GM19452 (cell line): ENCODE measurements at regions not wholly inside any gene's neighbourhood (a gene's known extent, or its start where the extent isn't known, plus 50 kb on each side); places are given as distances from the start of the nearest gene placed in this dataset.
"Not testable (repeated sequence)": the region's sequence is repeated elsewhere in the genome, so short reads cannot be mapped to it uniquely, and the experiment has no call there.

ENCODE experiments used
- ATAC-seq: cut with Tn5 transposase; IDR thresholded peaks from one replicate; pipeline ENCODE4 v1.9.1; 2021; ENCODE audit not compliant: unreplicated experiment

DNA sequence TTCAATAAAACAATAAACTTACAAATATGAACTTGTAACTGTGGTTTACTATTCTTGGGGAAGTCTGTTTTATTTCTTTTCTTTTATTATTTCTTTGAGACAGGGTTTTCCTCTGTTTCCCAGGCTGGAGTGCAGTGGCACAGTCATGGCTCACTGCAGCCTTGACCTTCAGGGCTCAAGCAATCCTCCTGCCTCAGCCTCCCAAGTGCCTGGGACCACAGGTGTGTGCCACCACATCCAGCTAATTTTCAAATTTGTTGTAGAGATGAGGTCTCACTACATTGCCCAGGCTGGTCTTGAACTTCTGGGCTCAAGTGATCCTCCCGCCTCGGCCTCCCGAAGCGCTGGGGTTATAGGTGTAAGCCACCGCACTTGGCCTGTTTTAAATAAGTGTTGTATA, 343.4 kb downstream of the SOX9 start:
- ATAC-seq: not testable (repeated sequence)

DNA sequence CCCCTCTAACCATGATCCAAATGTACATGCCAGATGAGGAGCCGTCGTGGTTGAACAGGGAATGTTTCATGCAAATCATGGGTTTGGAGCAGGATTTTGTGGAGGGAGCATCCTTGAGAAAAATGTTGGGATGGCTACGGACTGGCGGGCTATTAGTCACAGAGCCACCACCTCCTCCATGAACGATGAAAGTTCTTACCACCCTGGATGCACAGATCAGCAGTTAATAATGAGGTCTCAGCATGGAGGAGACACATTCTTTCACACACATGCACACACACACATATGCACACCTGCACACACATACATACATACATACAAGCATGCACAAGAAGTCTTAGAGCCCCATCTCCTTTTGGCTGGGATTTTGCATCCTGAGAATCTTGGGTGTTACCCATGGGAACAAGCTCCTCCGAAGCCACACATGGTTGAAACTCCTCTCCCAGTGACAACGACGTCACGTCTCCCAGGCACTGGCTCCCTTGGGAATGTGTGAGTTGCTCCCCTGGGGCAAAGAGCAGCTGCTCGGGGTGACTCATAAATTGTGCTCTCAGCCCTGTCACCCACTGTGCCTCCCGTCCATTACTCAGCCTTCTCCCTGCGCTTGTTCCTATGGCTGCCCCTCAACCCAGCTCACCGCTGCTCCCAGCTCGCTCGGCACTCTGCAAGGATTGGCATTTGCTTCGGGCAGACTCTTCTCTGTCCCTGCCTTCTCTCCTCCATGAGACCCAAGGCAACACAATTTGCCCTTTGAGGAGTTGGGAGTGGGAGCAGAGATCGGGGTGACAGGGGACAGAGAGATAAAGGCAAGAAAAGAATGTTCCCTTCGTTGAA, 344.6 kb downstream of the SOX9 start:
- ATAC-seq: peak; percentile 36

DNA sequence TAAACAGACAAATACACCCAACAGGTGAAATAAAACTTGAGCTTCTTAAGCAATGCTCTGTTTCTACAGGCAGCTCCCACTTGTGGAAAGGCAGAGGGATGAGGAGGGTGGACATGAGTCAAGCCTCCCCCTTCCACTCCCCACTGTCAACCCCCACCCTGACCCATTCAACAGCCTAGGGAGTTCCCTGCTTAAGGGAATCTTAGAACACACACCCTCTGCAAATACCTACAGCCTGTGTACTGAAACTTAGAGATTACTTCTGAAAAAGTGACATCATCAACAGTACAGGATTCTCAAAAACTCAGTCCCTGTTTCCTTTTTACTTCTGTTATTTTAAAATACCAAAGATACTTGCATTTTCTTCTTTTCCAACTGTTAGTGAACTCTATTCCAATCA, 345.4 kb downstream of the SOX9 start:
- peak; percentile 62 for ATAC-seq

DNA sequence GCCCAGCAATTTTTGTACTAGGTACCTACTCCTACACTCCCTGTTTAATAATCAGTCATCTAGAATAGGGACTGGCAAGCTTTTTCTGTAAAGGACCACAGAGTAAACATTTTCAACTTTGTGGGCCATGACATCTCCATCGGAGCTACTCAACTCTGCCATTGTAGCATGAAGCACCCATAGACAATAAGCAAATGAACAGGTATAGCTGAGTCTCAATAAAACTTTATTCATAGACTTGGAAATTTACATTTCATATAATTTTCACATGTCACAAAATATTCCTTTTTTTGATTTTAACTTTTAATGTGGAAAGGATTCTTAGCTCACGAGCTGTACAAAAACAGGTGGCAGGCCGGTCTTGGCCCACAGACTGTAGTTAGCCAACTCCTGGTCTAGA, 345.8 kb downstream of the SOX9 start:
- ATAC-seq: peak; percentile 6

DNA sequence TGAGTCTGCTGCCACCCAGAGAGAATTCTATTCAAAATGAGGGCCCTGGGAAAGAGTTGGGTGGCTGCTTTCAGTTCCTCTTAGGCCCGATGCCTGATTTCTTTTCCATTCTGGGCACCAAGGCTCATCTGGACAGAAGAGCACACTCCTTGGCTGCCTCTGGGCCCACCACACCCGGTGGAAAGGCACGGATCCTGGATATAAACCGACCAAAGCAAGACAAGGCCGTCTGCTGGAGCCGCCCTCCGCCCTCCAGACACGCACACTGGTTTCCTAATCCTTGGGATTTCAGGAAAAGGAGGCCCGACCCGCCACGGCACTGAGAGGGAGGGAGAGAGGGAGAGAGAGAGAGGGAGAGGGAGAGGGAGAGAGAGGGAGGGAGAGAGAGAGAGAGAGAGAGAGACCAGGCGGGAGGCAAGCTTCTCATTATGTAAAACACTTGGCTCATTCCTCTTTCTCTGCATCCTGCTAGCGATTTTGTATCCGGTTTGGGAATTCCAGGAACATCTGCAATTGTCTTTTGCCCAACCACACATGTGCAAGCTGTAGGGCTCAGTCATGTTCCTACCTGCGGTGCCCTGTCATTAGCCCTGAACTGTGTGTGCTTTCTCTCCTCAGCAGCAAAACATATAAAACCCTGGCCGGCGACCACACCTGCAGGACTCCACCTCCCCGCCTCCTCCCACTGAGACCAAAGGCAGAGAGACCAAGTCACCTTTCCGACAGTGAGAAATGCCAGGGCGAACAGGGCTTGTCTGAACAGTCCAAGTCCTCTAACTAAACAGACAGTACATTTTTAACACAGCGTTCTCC, 347.2 kb downstream of the SOX9 start:
- no peak for ATAC-seq

DNA sequence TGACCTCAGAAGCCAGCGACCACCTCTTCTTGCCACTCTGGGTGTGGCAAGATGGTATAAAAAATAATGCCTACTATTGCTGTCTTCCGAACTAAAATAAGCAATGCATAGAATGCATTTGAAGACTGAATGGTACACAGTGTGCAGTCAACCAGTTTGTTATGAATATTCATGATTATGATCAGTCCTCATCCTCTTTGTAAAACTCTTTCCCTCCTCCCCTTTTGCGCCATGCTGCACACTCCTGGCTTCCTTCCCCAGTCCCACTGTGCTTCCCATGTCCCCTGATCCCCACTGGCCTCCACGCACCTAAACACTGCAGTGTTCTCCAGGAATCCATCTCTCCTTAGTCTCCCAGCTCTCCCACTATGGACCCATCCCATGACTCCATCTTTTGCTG, 348.0 kb downstream of the SOX9 start:
- ATAC-seq: no peak

DNA sequence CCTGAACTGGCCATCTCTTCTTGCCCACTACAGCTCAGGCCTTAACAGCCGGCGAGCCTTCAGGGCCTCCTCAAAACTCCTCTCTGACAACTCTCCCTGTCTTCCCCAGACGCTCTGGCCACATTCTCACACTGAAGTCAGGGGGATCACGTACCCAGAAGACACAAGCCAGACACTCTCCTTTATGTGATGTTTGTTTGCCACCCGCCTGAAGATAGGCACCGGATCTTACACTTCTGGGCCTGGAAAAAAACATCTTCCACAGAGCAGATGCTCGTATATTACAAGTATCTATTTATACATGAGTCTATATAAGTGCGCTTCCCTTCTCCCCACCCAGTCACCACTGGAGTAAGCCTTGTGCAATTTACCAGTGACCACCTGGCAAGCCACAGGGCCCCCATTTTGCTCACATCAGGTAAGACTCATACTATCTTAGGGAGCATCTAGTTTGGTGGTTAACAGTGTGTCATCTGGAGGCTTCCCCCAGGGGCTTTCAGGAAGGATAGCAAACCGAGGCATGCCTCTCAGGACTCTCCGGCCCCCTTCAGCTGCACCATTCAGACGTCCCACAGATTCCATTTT, 349.4 kb downstream of the SOX9 start:
- ATAC-seq: no peak

DNA sequence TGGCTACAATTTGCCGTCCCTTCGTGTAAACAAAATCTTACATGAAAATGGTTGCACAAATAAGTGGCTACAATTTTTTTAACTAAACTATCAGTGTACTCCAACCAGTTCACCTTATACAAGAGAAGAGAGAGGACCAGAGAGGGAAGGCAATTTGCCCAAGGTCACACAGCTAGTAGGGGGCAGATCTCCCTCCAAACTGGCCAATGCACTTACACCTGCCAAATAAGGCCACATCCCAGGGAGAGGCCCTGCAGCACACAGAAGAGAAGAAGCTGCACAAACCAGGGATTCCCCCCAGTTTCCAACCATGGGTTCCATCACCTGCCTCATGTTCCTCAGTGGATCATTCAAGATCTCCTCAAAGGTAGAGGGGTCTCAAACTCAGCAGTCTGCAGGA, 349.9 kb downstream of the SOX9 start:
- no peak for ATAC-seq

DNA sequence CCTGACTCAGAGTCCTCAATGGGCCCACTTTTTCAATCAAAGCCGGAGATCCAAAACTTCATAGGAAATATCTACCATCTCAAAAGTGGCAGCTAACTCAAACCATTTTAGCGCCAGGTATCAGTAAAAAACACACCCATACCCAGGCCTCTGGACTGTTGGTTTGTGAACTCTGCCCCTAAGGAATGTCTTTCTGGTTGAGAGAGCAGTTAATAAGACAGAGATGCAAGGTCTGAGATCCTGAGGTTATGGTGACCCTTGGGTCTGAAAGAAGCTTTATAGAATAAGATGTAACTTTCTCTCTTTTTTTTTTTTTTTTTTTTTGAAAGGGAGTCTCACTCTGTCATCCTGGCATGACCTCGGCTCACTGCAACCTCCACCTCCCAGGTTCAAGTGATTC, 350.5 kb downstream of the SOX9 start:
- no peak for ATAC-seq

DNA sequence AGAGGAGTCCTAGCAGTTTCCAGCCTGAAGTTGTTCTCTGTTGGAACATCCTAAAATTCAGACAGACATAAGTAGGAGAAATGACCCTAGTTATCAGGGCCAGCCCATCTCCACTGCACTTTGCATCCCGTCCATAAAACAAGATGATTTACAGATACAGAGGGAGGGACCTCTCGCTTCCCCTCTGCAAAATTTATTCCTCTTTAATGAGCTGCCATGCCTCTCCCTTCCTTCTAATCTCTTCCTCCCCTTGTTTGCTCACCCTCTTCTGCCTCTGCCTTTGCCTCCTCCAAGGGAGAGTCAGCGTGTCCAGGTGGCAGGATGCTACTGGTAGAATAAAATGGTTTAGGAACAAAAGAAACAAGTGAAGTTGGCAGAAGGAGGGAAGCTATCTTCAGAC, 351.3 kb downstream of the SOX9 start:
- ATAC-seq: no peak

DNA sequence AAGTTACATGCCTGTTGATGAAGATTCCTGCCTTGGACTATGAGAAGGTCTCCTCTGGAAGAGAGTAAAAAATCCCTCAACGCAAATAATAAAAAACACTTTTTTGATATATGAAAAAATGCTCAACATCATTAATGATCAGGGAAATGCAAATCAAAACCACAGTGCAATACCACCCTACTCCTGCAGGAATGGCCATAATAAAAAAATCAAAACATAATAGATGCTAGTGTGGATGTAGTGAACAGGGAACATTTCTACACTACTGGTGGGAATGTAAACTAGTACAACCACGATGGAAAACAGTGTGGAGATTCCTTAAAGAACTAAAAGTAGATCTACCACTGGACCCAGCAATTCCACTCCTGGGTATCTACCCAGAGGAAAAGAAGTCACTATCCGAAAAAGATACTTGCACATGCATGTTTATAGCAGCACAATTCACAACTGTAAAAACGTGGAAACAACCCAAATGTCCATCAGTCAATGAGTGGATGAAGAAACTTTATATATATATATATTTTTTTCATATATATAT, 352.1 kb downstream of the SOX9 start:
- not testable (repeated sequence) for ATAC-seq

DNA sequence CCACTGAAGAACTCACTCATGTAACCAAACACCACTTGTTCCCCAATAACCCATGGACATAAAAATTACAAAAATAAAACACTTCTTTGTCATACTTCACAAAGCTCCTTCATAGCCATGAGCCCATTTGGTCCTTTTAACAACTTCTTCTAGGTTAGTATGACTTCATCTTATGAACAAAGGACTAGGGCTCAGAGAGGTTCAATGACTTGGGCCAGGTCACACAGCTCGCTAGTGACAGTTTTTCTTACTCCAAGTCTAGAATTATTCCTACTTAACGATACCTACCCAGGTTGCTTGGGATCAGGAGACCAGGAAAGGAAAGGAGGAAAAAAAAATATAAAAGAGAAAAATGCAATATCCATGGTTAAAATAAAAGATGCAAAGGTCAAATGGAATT, 353.4 kb downstream of the SOX9 start:
- ATAC-seq: no peak

DNA sequence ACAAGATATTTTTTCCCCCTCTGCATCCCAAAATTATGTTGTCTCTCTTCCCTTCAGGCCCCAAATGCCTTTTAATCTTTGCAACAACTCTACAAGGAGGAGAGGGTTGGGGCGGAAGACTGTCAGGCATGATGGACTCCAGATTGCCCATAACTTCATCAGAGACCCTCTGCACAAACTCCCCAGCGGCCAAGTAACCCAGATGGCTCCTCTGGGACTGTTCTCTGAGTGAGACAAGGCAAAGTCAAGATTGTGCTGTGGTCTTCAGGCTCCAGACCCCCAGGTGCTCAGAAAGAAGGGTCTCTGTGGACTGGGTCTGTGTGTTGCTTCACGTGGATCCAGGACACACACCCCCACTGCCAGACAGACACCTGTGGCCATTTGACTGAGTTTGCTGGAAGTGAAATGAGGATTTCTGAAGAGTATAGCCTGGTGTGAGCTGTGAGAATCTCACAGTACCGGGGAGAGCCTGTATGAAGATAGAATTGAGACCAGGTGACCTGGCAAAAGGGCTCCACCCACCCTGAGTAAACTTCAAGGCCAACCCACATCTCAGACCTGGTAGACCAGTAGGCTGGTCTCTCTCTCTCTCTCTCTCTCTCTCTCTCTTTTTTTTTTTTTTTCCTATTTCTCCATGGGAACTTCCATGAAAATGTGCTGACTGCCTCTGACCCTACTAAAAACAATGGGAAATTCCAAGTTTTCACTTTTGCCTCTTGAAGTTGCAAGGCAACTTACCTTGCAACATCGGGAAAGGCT, 354.1 kb downstream of the SOX9 start:
- no peak for ATAC-seq

DNA sequence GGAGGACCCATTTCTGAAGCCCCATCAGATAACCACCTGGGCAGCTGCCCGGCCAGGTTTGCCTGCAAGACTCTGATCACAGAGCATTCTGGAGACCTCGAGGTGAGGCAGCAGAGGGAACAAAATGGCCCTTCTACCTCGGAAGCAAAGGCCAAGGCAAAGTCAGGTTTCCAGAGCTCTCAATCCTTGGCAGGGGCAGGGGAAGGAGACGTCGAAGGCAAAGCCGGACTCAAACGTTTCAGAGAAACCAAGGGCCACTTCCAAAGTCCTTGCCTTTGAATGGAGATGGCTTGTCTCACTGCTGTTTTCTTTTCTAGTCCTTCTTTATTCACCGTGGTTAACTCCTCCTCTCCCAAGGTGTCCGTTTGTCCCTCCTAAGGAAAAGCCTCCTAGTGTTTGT, 355.3 kb downstream of the SOX9 start:
- no peak for ATAC-seq

DNA sequence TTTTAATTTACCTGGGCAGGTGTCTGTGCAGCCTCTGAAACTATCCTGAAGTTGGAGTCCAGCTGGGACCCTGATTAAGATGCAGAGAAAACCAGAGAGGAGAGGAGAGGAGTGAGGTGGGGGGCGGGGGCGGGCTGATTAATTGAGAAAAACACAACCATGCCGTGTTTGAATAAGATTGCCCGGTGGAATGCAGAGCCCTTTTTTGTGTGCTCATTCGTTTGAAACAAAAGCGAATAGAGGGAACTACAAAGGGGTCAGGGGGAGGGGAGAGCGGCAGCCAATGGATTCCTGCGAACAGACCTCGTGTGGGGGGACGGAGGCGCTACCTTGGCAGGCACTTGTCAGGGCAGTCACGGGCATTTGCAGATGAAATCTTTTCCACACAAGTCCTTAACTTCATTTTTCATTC, 355.8 kb downstream of the SOX9 start:
- ATAC-seq: no peak

DNA sequence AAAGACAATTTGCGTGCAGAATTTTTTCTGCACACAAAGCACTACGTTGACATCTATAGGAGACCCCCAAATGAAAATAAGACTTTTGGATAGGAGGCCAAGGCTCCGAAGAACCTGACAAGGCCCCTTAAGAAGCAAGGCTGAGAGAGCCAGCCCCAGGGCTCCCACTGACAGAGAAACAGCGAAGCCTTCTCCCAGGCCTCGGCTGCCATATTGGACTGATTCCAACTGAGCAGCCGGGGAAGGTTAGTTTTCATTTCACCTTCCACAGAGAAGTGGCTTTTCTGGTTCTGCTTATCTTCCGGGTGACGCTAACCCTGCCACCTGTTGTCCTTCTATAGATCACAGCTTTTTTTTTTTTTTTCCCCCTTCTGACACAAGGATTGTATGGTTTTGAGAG, 356.7 kb downstream of the SOX9 start:
- no peak for ATAC-seq

DNA sequence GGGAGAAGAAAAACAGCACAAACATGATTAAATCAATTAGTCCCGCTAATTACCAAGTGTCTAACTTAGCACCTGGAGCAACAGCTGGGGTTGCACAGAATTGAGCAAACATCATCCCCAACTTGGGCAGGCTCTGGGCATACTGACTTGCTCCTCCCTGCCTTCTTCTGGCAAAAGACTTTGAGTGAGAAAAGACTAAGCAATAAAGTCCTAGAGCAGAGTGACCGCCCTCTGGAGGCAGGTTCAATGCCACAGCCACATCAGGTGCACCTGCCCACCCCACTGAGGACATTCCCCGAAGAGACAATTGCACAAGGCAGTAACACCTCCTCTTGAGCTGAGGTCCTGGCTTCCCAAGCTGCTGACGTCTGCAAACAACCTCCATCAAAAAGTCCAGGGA, 358.3 kb downstream of the SOX9 start:
- no peak for ATAC-seq

DNA sequence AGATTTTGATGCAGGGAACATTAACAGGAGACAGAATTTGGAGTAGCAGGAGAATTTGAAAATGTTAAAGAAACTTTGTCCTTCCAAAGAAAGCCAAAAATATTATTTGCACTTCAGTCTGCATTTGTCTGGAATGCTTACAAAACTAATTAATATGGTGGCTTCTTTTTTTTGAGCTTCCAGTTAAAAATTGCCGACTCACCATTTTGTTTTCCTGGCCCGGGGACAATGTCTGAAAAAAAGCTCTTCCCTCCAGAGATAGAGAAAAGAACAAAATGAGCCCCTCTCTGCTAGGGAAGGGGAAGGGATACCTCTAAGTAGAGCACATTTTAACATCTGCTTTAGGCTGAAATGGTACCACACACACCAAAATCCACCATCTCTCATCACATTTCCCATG, 360.8 kb downstream of the SOX9 start:
- ATAC-seq: no peak

DNA sequence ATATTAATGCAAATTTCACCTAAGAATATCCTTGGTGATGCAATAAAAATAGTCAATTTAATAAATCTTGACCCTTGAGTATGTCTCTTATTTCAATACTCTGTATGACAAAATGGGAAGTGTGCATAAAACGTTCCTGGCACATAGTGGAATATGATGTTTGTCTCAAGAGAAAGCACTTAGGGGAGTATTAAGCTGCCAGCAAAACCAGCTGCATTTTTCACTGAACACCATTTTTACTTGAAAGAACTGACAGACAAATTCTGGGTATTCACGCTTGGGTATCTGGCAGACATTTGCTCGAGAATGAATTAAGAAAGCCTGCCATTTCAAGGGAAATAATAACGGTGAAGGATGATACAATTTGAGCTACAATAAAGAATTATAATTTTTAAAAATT, 364.8 kb downstream of the SOX9 start:
- no peak for ATAC-seq

DNA sequence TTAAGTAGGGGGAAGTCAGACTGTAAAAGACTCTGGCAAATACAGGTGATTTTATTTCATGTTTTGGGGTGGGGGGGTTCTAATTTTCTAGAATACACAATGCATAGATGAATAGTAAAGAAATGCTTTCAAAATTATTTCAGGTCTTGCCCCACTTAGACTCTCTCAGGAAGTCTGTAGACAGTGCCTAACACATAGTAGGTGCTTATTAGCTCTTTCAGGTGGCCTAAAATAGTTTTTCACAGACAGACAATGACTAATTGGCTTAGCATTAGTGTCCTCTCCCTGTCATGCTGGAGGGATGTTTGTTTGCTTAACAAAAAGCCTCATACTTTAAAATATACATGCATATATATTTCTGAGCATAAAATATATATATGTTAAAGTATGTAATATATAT, 366.0 kb downstream of the SOX9 start:
- no peak for ATAC-seq
